Keratinocyte (primary cell): ENCODE measurements at regions not wholly inside any gene's neighbourhood (a gene's known extent, or its start where the extent isn't known, plus 50 kb on each side); places are given as distances from the start of the nearest gene placed in this dataset.

Source experiments
- CTCF ChIP-seq, 3 experiments: IDR thresholded peaks in 1 of 3; conservative IDR thresholded peaks in 1 of 3; optimal IDR thresholded peaks in 1 of 3; 2 replicates in 2 of 3; 3 replicates in 1 of 3; pipeline versions ENCODE3 to v1.5.1; 2011; ENCODE audit warnings: low read length in 3 of 3, mild to moderate bottlenecking in 3 of 3, moderate library complexity in 2 of 3, control low read depth in 1 of 3, inconsistent platforms in 1 of 3; ENCODE audit not compliant: insufficient read depth in 2 of 3; ENCODE audit errors: extremely low read depth in 1 of 3
- EZH2 ChIP-seq: IDR thresholded peaks from one replicate; pipeline ENCODE4 v1.6.1; 2012; ENCODE audit warnings: inconsistent platforms, mild to moderate bottlenecking, low read length, moderate library complexity

GRCh38 chr6:145502416-145502815, 232.9 kb downstream of the EPM2A start:
- TF ChIP-seq CTCF (optimal IDR thresholded peaks at IDR 0.05 in 1 of 3, IDR thresholded peaks at IDR 0.05 in 1 of 3, conservative IDR thresholded peaks at IDR 0.05 in 1 of 3; ENCODE audit: extremely low read depth in 1 of 3, insufficient read depth in 2 of 3, low read length in 3 of 3) (no peak), EZH2 (no peak)
